ENCODE measurements at regions not wholly inside any gene's neighbourhood (a gene's known extent, or its start where the extent isn't known, plus 50 kb on each side); places are given as distances from the start of the nearest gene placed in this dataset.

- no peak overlapping the region for H3K4me3 Mint-ChIP-seq
- H3K36me3 Mint-ChIP-seq (ENCODE audit: low read depth), result no peaks in the 10 kb centered on the region
- intact Hi-C loops (cut with micrococcal nuclease), result no loop called here
- peaks cover 10% of the 10 kb centered on the region for H3K4me1 Mint-ChIP-seq (ENCODE audit: low read depth)
- H3K9me3 Mint-ChIP-seq, result no peaks in the 10 kb centered on the region
- no peak overlapping the region for H3K27ac Mint-ChIP-seq
- no peaks in the 10 kb centered on the region for H3K27me3 Mint-ChIP-seq
Measured at GRCh38 chr14:31934767-31935266, 142.3 kb upstream of the ARHGAP5 start.

- intact Hi-C loops (cut with micrococcal nuclease), result no loop called here
- Mint-ChIP-seq H3K4me3 (no peak overlapping the region), H3K4me1 (ENCODE audit: low read depth) (peaks cover 10% of the 10 kb centered on the region), H3K9me3 (no peaks in the 10 kb centered on the region), H3K27ac (no peak overlapping the region), H3K27me3 (no peaks in the 10 kb centered on the region), H3K36me3 (ENCODE audit: low read depth) (no peaks in the 10 kb centered on the region)
Measured at GRCh38 chr14:31935391-31935790, 141.7 kb upstream of the ARHGAP5 start.

- Mint-ChIP-seq H3K9me3 (no peaks in the 10 kb centered on the region), H3K4me3 (no peak overlapping the region), H3K4me1 (ENCODE audit: low read depth) (peaks cover 10% of the 10 kb centered on the region), H3K36me3 (ENCODE audit: low read depth) (no peaks in the 10 kb centered on the region), H3K27ac (no peak overlapping the region), H3K27me3 (no peaks in the 10 kb centered on the region)
- intact Hi-C loops (cut with micrococcal nuclease), result no loop called here
Measured at GRCh38 chr14:31936115-31936514, 141.0 kb upstream of the ARHGAP5 start.

GRCh38 chr14:31937730-31938346 is 139.3 kb upstream of the ARHGAP5 start:
- H3K9me3 Mint-ChIP-seq, result no peaks in the 10 kb centered on the region
- peaks cover 10% of the 10 kb centered on the region for H3K4me1 Mint-ChIP-seq (ENCODE audit: low read depth)
- H3K36me3 Mint-ChIP-seq (ENCODE audit: low read depth), result no peaks in the 10 kb centered on the region
- no peak overlapping the region for H3K4me3 Mint-ChIP-seq
- no peak overlapping the region for H3K27ac Mint-ChIP-seq
- H3K27me3 Mint-ChIP-seq, result no peaks in the 10 kb centered on the region
- intact Hi-C loops (cut with micrococcal nuclease), result no loop called here

GRCh38 chr14:31939934-31940333 is 137.2 kb upstream of the ARHGAP5 start:
- intact Hi-C loops (cut with micrococcal nuclease), result no loop called here
- no peaks in the 10 kb centered on the region for H3K36me3 Mint-ChIP-seq (ENCODE audit: low read depth)
- H3K4me1 Mint-ChIP-seq (ENCODE audit: low read depth), result peaks cover 10% of the 10 kb centered on the region
- no peaks in the 10 kb centered on the region for H3K9me3 Mint-ChIP-seq
- H3K27me3 Mint-ChIP-seq, result no peaks in the 10 kb centered on the region
- no peak overlapping the region for H3K27ac Mint-ChIP-seq
- no peak overlapping the region for H3K4me3 Mint-ChIP-seq

GRCh38 chr14:31941487-31941886 is 135.6 kb upstream of the ARHGAP5 start:
- H3K9me3 Mint-ChIP-seq, result no peaks in the 10 kb centered on the region
- H3K4me3 Mint-ChIP-seq, result no peak overlapping the region
- H3K27me3 Mint-ChIP-seq, result no peaks in the 10 kb centered on the region
- intact Hi-C loops (cut with micrococcal nuclease), result no loop called here
- no peak overlapping the region for H3K27ac Mint-ChIP-seq
- H3K36me3 Mint-ChIP-seq (ENCODE audit: low read depth), result no peaks in the 10 kb centered on the region
- H3K4me1 Mint-ChIP-seq (ENCODE audit: low read depth), result peaks cover 5% of the 10 kb centered on the region

- Mint-ChIP-seq H3K27me3 (no peaks in the 10 kb centered on the region), H3K36me3 (ENCODE audit: low read depth) (no peaks in the 10 kb centered on the region), H3K27ac (no peak overlapping the region), H3K4me3 (no peak overlapping the region), H3K9me3 (no peaks in the 10 kb centered on the region), H3K4me1 (ENCODE audit: low read depth) (peaks cover 5% of the 10 kb centered on the region)
- intact Hi-C loops (cut with micrococcal nuclease), result no loop called here
Measured at GRCh38 chr14:31942166-31942841, 134.8 kb upstream of the ARHGAP5 start.

- Mint-ChIP-seq H3K9me3 (no peaks in the 10 kb centered on the region), H3K27ac (no peak overlapping the region), H3K36me3 (ENCODE audit: low read depth) (no peaks in the 10 kb centered on the region), H3K4me1 (ENCODE audit: low read depth) (no peaks in the 10 kb centered on the region), H3K4me3 (no peak overlapping the region), H3K27me3 (no peaks in the 10 kb centered on the region)
- intact Hi-C loops (cut with micrococcal nuclease), result no loop called here
Measured at GRCh38 chr14:31943217-31943799, 133.8 kb upstream of the ARHGAP5 start.

GRCh38 chr14:31943861-31944255 is 133.2 kb upstream of the ARHGAP5 start:
- Mint-ChIP-seq H3K27ac (no peak overlapping the region), H3K4me1 (ENCODE audit: low read depth) (no peaks in the 10 kb centered on the region), H3K4me3 (no peak overlapping the region), H3K27me3 (no peaks in the 10 kb centered on the region), H3K36me3 (ENCODE audit: low read depth) (no peaks in the 10 kb centered on the region), H3K9me3 (no peaks in the 10 kb centered on the region)
- intact Hi-C loops (cut with micrococcal nuclease), result no loop called here

GRCh38 chr14:31944256-31945073 is 132.6 kb upstream of the ARHGAP5 start:
- Mint-ChIP-seq H3K4me1 (ENCODE audit: low read depth) (no peaks in the 10 kb centered on the region), H3K36me3 (ENCODE audit: low read depth) (no peaks in the 10 kb centered on the region), H3K27me3 (no peaks in the 10 kb centered on the region), H3K4me3 (no peak overlapping the region), H3K27ac (no peak overlapping the region), H3K9me3 (no peaks in the 10 kb centered on the region)
- intact Hi-C loops (cut with micrococcal nuclease), result no loop called here

GRCh38 chr14:31945074-31945613 is 132.0 kb upstream of the ARHGAP5 start:
- intact Hi-C loops (cut with micrococcal nuclease), result no loop called here
- no peaks in the 10 kb centered on the region for H3K4me1 Mint-ChIP-seq (ENCODE audit: low read depth)

GRCh38 chr14:31945701-31946100 is 131.4 kb upstream of the ARHGAP5 start:
- intact Hi-C loops (cut with micrococcal nuclease), result no loop called here
- Mint-ChIP-seq H3K27me3 (no peaks in the 10 kb centered on the region), H3K4me1 (ENCODE audit: low read depth) (no peaks in the 10 kb centered on the region), H3K9me3 (no peaks in the 10 kb centered on the region), H3K36me3 (ENCODE audit: low read depth) (no peaks in the 10 kb centered on the region), H3K27ac (no peak overlapping the region), H3K4me3 (no peak overlapping the region)

More at GRCh38 chr14:31945074-31945613, 132.0 kb upstream of the ARHGAP5 start:
- Mint-ChIP-seq H3K4me3 (no peak overlapping the region), H3K36me3 (ENCODE audit: low read depth) (no peaks in the 10 kb centered on the region), H3K9me3 (no peaks in the 10 kb centered on the region), H3K27ac (no peak overlapping the region), H3K27me3 (no peaks in the 10 kb centered on the region)

GRCh38 chr14:31947076-31947475 is 130.0 kb upstream of the ARHGAP5 start:
- Mint-ChIP-seq H3K27ac (no peak overlapping the region), H3K9me3 (no peaks in the 10 kb centered on the region), H3K4me1 (ENCODE audit: low read depth) (no peaks in the 10 kb centered on the region)

More at GRCh38 chr14:31947076-31947475, 130.0 kb upstream of the ARHGAP5 start:
- Mint-ChIP-seq H3K4me3 (no peak overlapping the region), H3K27me3 (peaks cover 3% of the 10 kb centered on the region), H3K36me3 (ENCODE audit: low read depth) (no peaks in the 10 kb centered on the region)
- intact Hi-C loops (cut with micrococcal nuclease), result no loop called here
